Prostate gland (tissue), 2 donors: ENCODE measurements at regions not wholly inside any gene's neighbourhood (a gene's known extent, or its start where the extent isn't known, plus 50 kb on each side); places are given as distances from the start of the nearest gene placed in this dataset.

Experiments used
- POLR2AphosphoS5 ChIP-seq: sonication (generic); formaldehyde crosslinking; IDR thresholded peaks from one replicate; pipeline ENCODE4 v1.6.1; 2017; ENCODE audit warnings: antibody characterized with exemption
- TF ChIP-seq, protein P1 (sequence below), 4 experiments: fragments of 200-600 bp in 2 of 4; fragments of 450-650 bp in 2 of 4; sonication (generic) in 2 of 4; IDR thresholded peaks; 1 replicate in 3 of 4; 2 replicates in 1 of 4; pipeline ENCODE4 v1.5.1; 2016 to 2019; ENCODE audit warnings: antibody characterized with exemption in 4 of 4, mild to moderate bottlenecking in 2 of 4, moderate library complexity in 2 of 4

DNA sequence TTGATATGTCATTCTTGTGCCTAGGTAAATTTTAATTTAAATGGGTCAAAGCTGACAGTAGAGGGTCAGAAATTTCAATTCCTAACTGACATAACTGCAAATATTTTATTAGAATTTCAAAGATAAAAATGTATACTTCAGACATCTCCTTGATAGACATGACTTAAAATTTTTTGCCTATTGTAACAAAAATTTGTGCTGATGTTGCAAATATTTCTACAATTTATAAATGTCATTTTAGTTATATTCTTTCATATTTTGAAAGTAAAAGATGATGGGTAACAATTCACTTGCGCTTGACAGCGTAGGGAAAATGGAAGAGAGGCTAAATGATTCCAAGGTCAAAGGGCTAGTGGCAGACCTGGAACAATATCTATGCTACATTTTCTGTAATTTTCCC, 220.3 kb upstream of the ST8SIA4 start:
- TF ChIP-seq, protein P1, sequence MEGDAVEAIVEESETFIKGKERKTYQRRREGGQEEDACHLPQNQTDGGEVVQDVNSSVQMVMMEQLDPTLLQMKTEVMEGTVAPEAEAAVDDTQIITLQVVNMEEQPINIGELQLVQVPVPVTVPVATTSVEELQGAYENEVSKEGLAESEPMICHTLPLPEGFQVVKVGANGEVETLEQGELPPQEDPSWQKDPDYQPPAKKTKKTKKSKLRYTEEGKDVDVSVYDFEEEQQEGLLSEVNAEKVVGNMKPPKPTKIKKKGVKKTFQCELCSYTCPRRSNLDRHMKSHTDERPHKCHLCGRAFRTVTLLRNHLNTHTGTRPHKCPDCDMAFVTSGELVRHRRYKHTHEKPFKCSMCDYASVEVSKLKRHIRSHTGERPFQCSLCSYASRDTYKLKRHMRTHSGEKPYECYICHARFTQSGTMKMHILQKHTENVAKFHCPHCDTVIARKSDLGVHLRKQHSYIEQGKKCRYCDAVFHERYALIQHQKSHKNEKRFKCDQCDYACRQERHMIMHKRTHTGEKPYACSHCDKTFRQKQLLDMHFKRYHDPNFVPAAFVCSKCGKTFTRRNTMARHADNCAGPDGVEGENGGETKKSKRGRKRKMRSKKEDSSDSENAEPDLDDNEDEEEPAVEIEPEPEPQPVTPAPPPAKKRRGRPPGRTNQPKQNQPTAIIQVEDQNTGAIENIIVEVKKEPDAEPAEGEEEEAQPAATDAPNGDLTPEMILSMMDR (IDR thresholded peaks at IDR 0.05), result no peak
- no peak for TF ChIP-seq POLR2AphosphoS5
